ENCODE measurements at regions not wholly inside any gene's neighbourhood (a gene's known extent, or its start where the extent isn't known, plus 50 kb on each side); places are given as distances from the start of the nearest gene placed in this dataset.

DNA sequence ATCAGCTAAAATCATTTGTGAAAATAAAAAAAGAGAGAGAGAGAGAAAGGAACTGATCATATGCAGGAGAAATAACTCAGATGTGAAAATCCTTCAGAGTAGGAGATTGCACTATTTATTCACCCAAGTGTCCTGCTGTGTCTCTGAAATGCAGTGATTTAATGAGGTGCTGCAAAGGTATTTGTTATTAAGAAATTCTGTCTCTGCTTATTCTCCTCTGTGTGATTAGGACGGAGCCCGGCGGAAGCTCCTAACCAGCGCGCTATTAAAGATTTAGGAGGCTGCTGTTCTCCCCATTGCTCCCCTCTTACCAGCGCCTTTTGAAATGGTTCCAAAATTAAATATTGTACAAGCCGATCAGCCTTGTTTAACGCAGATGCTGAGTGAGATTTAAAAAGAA, 528.3 kb downstream of the BUD13 start:
- H3K4me3 ChIP-seq (ENCODE audit: low read depth, low read length) = no peak overlapping the region
- TF ChIP-seq, protein P1, sequence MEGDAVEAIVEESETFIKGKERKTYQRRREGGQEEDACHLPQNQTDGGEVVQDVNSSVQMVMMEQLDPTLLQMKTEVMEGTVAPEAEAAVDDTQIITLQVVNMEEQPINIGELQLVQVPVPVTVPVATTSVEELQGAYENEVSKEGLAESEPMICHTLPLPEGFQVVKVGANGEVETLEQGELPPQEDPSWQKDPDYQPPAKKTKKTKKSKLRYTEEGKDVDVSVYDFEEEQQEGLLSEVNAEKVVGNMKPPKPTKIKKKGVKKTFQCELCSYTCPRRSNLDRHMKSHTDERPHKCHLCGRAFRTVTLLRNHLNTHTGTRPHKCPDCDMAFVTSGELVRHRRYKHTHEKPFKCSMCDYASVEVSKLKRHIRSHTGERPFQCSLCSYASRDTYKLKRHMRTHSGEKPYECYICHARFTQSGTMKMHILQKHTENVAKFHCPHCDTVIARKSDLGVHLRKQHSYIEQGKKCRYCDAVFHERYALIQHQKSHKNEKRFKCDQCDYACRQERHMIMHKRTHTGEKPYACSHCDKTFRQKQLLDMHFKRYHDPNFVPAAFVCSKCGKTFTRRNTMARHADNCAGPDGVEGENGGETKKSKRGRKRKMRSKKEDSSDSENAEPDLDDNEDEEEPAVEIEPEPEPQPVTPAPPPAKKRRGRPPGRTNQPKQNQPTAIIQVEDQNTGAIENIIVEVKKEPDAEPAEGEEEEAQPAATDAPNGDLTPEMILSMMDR (IDR thresholded peaks at IDR 0.05; ENCODE audit: borderline replicate concordance, insufficient read depth, low read depth, low read length) = no peak

- no peak overlapping the region for H3K4me3 ChIP-seq (ENCODE audit: low read depth, low read length)
- TF ChIP-seq, protein P1 (IDR thresholded peaks at IDR 0.05; ENCODE audit: borderline replicate concordance, insufficient read depth, low read depth, low read length) = no peak
These were observed 528.8 kb downstream of the BUD13 start for GRCh38 chr11:116243991-116244390.

DNA sequence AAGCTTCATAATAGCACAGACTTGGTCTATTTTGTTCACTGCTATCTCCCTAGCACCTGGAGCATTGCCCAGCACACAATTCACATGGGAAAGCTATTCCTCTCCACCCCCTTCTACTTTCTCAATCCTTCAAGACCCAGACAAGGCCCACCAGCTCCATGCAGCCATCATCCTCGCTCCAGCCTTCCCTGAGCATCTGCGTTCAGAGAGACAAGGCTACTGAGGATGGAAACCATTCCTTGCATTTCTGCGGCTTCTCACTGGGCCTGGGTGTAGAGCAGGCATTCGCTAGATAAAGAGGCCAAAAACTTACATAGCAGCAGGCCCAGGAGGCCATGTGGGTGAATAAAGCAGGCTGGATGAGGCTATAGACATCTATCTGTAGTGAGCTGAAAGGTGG, 530.8 kb downstream of the BUD13 start:
- TF ChIP-seq, protein P1 (IDR thresholded peaks at IDR 0.05; ENCODE audit: borderline replicate concordance, insufficient read depth, low read depth, low read length) = no peak
- H3K4me3 ChIP-seq (ENCODE audit: low read depth, low read length) = no peak overlapping the region

GRCh38 chr11:116240710-116241109, 532.1 kb downstream of the BUD13 start:
- TF ChIP-seq, protein P1 (IDR thresholded peaks at IDR 0.05; ENCODE audit: borderline replicate concordance, insufficient read depth, low read depth, low read length) = no peak
- no peak overlapping the region for H3K4me3 ChIP-seq (ENCODE audit: low read depth, low read length)

DNA sequence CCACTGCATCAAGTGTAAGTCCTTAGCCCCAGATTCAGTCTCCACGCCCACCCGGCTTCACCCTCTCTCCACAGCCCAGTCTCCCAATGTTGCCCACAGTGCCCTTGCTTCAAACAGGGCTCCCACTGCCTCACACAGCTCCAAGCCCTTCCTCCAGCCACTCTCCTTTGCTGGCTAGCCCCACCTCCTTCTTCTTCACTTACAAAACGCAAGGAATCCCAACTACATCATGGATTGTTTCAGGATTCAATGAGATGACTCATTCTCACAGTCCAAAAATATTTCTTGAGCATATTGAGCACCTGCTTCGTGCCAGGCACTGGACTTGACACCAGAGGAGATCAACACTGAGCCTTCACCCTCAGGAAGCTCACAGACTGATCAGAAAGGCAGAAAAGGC, 533.5 kb downstream of the BUD13 start:
- TF ChIP-seq, protein P1 (IDR thresholded peaks at IDR 0.05; ENCODE audit: borderline replicate concordance, insufficient read depth, low read depth, low read length) = no peak
- no peak overlapping the region for H3K4me3 ChIP-seq (ENCODE audit: low read depth, low read length)

DNA sequence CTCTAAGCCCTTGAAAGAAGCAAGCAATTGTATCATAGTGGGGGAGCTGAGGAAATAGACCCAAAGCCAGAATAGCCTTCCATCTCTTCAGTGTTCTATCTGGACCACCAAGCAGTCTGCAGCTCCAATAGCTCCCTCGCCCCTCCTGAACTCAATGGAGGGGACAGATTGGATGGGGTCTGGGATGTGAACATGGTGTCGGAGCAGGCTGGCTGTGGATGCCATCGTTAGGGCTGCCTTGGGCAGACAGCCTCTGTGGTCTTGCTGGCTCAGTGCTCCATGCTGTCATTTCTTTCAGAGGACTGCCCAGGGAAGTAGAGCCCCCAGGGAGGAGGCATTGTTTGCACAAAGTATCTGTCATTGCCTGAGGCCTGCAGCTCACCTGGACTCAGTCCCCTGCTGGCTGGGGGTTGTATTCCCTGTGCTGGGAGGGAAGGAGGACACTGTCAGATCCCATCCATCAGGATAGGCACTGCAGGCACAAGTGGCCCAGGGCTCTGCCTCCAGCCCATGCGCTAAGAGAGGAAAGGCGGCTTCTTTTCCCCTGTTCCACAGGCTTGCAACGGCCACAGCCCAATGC, 537.7 kb downstream of the BUD13 start:
- no peak overlapping the region for H3K4me3 ChIP-seq (ENCODE audit: low read depth, low read length)
- TF ChIP-seq, protein P1 (IDR thresholded peaks at IDR 0.05; ENCODE audit: borderline replicate concordance, insufficient read depth, low read depth, low read length) = no peak

- H3K4me3 ChIP-seq (ENCODE audit: low read depth, low read length) = no peak overlapping the region
- TF ChIP-seq, protein P1 (IDR thresholded peaks at IDR 0.05; ENCODE audit: borderline replicate concordance, insufficient read depth, low read depth, low read length) = no peak
These were observed 539.2 kb downstream of the BUD13 start for GRCh38 chr11:116233561-116233960.

Data from GM12875 (cell line).